Spleen (tissue), 7 donors: ENCODE measurements at regions not wholly inside any gene's neighbourhood (a gene's known extent, or its start where the extent isn't known, plus 50 kb on each side); places are given as distances from the start of the nearest gene placed in this dataset.

Experiments used
- POLR2A ChIP-seq, 3 donors: fragments of 450-650 bp; IDR thresholded peaks; one replicate each; pipeline ENCODE4 v1.5.1; 2017; ENCODE audit warnings: antibody characterized with exemption in 3 of 3, mild to moderate bottlenecking in 1 of 3
- POLR2AphosphoS5 ChIP-seq, 3 donors: sonication (generic); formaldehyde crosslinking; IDR thresholded peaks; one replicate each; pipeline ENCODE4 v1.5.1; 2017; ENCODE audit warnings: antibody characterized with exemption in 3 of 3
- TF ChIP-seq, protein P1 (sequence below), 11 experiments: fragments of 200-600 bp in 7 of 11; fragments of 450-650 bp in 4 of 11; sonication (generic) in 4 of 11; IDR thresholded peaks in 8 of 11; conservative IDR thresholded peaks in 3 of 11; 1 replicate in 7 of 11; 2 replicates in 4 of 11; pipeline versions ENCODE4 v1.4.0 to v1.8.0; 2016 to 2021; ENCODE audit warnings: antibody characterized with exemption in 11 of 11, inconsistent platforms in 4 of 11, mild to moderate bottlenecking in 1 of 11
- donor health status: DM: no; HTN: no; CAD: no; lungs with moderate emphysema.
- donor health status: DM: no; HTN: no; CAD: no.
- donor health status: DM: no; HTN: no; CAD: no.

DNA sequence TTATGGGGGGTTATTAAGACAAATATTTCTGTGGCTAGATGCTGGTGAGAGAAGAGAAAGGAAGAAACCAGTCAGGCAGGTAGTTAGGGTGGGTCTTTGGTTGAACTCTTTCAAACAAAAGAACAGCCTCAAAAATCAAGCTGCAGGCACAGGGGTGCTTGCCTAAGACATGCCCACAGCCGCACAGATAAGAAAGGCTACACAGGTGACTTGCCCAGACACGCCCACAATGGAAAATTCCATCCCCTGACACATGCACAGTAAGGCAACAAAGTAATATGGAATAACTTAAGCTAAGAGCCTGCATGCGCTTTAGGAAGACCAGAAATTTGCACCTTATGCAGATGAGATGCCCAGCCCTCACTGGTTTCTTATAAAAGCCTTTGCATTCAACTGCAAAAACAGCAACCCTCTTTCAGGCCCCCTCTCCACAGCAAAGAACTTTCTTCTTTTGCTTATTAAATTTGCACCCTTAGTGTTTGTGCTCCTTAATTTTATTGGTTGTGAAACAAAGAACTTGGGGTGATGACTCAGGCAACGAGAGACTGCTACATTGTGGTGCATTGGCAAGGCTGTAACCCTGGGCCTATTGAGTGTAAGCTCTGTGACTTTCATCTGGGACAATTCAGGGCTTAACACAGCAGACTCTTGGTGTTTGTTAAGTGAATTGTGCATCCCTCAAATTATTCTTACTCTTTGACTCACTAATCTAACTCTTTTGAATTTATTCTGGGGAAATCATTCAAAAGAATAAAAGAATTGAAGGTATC, 149.4 kb downstream of the RPAP3 start:
- TF ChIP-seq, protein P1, sequence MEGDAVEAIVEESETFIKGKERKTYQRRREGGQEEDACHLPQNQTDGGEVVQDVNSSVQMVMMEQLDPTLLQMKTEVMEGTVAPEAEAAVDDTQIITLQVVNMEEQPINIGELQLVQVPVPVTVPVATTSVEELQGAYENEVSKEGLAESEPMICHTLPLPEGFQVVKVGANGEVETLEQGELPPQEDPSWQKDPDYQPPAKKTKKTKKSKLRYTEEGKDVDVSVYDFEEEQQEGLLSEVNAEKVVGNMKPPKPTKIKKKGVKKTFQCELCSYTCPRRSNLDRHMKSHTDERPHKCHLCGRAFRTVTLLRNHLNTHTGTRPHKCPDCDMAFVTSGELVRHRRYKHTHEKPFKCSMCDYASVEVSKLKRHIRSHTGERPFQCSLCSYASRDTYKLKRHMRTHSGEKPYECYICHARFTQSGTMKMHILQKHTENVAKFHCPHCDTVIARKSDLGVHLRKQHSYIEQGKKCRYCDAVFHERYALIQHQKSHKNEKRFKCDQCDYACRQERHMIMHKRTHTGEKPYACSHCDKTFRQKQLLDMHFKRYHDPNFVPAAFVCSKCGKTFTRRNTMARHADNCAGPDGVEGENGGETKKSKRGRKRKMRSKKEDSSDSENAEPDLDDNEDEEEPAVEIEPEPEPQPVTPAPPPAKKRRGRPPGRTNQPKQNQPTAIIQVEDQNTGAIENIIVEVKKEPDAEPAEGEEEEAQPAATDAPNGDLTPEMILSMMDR (IDR thresholded peaks at IDR 0.05 in 8 of 11, conservative IDR thresholded peaks at IDR 0.05 in 3 of 11): no peak
- TF ChIP-seq POLR2AphosphoS5 (IDR thresholded peaks at IDR 0.05) (no peak), POLR2A (IDR thresholded peaks at IDR 0.05) (no peak)
